IPS-18a (cell line): ENCODE measurements at regions not wholly inside any gene's neighbourhood (a gene's known extent, or its start where the extent isn't known, plus 50 kb on each side); places are given as distances from the start of the nearest gene placed in this dataset.

Experiments
- H3K27ac ChIP-seq: one replicate; pipeline ENCODE4 v1.5.1; 2013; ENCODE audit warnings: low read length
- H3K27me3 ChIP-seq: one replicate; pipeline ENCODE4 v1.6.1; 2013; ENCODE audit warnings: mild to moderate bottlenecking, low read length; ENCODE audit not compliant: control insufficient read depth, insufficient read depth
- H3K36me3 ChIP-seq: one replicate; pipeline ENCODE4 v1.6.1; 2013; ENCODE audit warnings: low read depth, low read length; ENCODE audit not compliant: control insufficient read depth
- H3K4me1 ChIP-seq: one replicate; pipeline ENCODE4 v1.6.1; 2013; ENCODE audit warnings: low read depth, low read length; ENCODE audit not compliant: control insufficient read depth
- H3K4me3 ChIP-seq: one replicate; pipeline ENCODE4 v1.5.1; 2013; ENCODE audit warnings: low read length
- H3K9ac ChIP-seq: one replicate; pipeline ENCODE4 v1.6.1; 2013; ENCODE audit warnings: mild to moderate bottlenecking, low read length, moderate library complexity
- H3K9me3 ChIP-seq: one replicate; pipeline ENCODE4 v1.6.1; 2013; ENCODE audit warnings: low read depth, low read length; ENCODE audit not compliant: control insufficient read depth

DNA sequence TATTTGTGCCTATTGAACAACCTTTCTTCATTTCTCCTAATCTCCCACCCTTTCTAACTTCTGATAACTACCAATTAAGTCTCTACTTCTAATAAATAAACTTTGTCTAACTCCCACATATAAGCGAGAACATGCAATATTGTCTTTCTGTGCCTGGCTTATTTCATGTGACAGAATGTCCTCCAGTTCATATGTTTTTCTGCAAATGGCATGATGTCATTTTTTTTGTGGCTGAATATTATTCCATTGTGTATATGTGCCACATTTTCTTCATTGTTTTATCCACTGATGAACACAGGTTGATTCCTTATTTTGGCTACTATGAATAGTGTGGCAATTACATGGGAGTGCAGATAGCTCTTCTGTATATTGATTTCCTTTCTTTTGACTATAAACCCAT, 1041.5 kb upstream of the MANEA start:
- Histone ChIP-seq H3K27me3 (no peaks in the 10 kb centered on the region), H3K9me3 (no peaks in the 10 kb centered on the region), H3K4me3 (no peak overlapping the region), H3K27ac (no peak overlapping the region), H3K36me3 (no peaks in the 10 kb centered on the region), H3K9ac (no peak overlapping the region), H3K4me1 (no peaks in the 10 kb centered on the region)

DNA sequence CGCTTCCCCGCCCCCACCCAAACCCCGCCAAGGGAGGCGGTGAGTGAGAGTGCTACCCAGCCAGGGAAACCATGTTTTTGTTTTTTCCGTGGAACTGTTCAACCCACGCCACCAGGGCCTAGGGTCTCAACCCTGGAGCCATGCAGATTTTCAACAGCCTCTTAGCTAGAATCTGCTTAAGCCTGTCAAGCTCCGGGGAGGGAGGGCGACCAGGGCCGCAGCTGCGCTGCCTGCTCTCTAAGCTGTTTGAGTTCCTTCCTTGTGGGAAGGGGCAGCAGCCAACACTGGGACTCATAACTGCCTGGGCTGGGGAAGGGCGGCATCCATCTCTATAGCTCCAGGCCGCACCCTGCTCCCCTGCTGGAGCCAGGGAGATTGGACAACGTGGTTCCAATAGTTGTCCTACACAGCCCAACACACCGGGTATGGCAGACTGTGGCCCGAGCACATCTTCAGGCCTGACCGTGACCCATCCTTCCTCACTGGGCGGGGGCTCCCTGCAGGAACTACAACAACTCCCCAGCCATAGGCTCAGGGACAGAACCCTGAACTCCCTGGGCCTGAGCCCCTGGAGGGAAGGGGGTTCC, 1065.7 kb upstream of the MANEA start:
- H3K36me3 ChIP-seq, result no peaks in the 10 kb centered on the region
- no peaks in the 10 kb centered on the region for H3K27me3 ChIP-seq
- no peaks in the 10 kb centered on the region for H3K4me1 ChIP-seq
- no peaks in the 10 kb centered on the region for H3K9me3 ChIP-seq
- no peak overlapping the region for H3K9ac ChIP-seq
- H3K27ac ChIP-seq, result no peak overlapping the region
- no peak overlapping the region for H3K4me3 ChIP-seq

DNA sequence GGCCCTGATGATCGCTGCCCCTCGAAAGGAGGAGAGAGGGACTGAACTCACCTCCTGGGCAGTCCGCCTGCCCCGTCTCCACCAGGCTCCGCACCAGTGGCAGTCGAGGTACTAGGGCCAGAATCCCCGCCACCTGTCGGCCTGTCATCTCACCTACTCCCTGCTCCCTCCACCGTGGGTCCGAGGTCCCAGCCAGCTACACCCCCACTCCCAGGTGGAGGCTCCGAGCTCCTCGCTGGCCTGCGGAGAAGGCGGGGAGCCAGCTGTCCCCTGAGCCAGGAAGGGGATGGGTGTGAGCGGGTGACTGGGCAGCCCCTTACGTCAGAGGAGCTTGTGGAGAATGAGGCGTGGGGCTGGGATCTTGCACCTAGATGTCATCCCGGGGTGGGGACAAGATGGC, 1066.5 kb upstream of the MANEA start:
- H3K9ac ChIP-seq, result no peak overlapping the region
- H3K4me1 ChIP-seq, result no peaks in the 10 kb centered on the region
- H3K4me3 ChIP-seq, result no peak overlapping the region
- no peaks in the 10 kb centered on the region for H3K36me3 ChIP-seq
- no peak overlapping the region for H3K27ac ChIP-seq
- H3K9me3 ChIP-seq, result no peaks in the 10 kb centered on the region
- H3K27me3 ChIP-seq, result no peaks in the 10 kb centered on the region

DNA sequence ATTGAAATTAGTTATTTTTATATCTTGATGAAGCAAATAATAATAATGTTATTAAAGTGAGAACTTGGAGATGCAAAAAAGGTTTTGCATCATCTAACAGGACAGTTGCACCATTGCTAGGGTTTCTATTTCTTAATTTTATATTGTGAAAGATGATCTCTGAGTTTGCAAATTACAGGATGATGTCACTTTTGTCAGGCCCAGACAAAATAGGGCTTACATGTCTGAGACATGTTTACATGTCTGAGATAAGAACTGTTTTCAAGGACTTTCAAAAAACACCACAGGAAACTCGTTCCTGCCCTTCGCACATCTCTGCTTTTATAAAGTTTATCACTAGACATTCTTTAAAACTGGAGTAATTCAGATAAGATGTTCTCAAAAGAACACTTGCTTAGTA, 1075.8 kb upstream of the MANEA start:
- no peak overlapping the region for H3K4me3 ChIP-seq
- no peak overlapping the region for H3K27ac ChIP-seq
- no peaks in the 10 kb centered on the region for H3K9me3 ChIP-seq
- no peaks in the 10 kb centered on the region for H3K4me1 ChIP-seq
- no peaks in the 10 kb centered on the region for H3K27me3 ChIP-seq
- H3K9ac ChIP-seq, result no peak overlapping the region
- no peaks in the 10 kb centered on the region for H3K36me3 ChIP-seq

DNA sequence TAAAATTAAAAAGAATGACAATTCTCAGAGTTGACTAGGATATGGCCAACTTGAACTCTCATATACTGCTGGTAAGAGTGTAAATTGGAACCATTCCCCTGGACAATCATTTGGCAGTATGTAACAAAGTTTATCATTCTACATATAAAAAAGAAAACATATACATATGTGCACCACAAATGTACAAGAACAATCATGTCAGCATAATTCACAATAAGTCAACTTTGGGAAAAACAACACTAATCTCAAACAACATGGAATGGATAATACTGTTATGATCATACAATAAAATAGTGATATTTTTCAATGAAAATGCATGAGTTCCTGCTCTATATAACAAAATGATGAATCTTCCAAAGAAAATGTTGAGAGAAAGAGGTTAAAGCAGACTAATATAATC, 1078.7 kb upstream of the EPHA7 start:
- no peak overlapping the region for H3K4me3 ChIP-seq
- no peaks in the 10 kb centered on the region for H3K4me1 ChIP-seq
- H3K27me3 ChIP-seq, result no peaks in the 10 kb centered on the region
- H3K27ac ChIP-seq, result no peak overlapping the region
- no peak overlapping the region for H3K9ac ChIP-seq
- no peaks in the 10 kb centered on the region for H3K36me3 ChIP-seq
- H3K9me3 ChIP-seq, result no peaks in the 10 kb centered on the region

DNA sequence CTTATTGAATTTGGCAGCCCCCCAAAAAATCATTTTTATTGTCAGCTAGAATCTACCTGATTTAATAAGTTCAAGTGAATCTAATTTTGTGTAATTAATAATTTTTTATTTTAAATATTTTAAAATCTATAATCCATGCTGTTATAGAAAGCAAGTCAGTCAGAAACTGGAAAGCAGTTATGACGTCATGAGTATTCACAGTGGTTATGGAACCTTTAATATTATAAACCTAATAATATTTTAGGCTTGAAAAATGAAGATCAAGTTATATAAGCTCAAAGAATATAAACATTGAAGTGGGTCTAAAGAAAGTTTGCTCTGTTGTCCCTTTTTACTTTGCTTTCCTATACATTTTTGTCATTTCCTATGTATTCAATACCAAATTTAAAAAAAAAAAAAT, 1075.1 kb upstream of the EPHA7 start:
- Histone ChIP-seq H3K27ac (no peak overlapping the region), H3K36me3 (no peaks in the 10 kb centered on the region), H3K9ac (no peak overlapping the region), H3K9me3 (no peaks in the 10 kb centered on the region), H3K27me3 (no peaks in the 10 kb centered on the region), H3K4me1 (no peaks in the 10 kb centered on the region), H3K4me3 (no peak overlapping the region)

DNA sequence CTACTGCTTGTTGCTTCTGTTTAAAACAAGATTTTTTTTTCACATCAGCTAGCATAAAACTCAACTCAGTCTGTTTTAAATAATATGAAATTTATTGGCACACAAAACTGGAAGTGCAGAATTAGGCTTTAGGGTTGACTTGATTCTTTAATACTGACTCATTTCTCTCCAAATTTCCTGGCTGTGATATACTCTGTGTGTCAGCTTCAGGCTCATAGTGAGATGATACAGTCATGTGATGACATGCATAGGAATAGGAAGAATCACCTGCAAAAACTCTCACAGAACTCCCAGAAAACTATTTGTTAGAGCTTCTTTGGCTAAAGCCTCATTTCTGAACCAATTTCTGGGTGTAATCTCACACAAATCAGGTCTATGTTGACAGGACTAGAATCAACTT, 1068.0 kb upstream of the EPHA7 start:
- H3K4me1 ChIP-seq, result peaks cover 9% of the 10 kb centered on the region
- H3K4me3 ChIP-seq, result no peak overlapping the region
- H3K27me3 ChIP-seq, result no peaks in the 10 kb centered on the region
- H3K9me3 ChIP-seq, result no peaks in the 10 kb centered on the region
- H3K27ac ChIP-seq, result no peak overlapping the region
- H3K36me3 ChIP-seq, result no peaks in the 10 kb centered on the region
- no peak overlapping the region for H3K9ac ChIP-seq

DNA sequence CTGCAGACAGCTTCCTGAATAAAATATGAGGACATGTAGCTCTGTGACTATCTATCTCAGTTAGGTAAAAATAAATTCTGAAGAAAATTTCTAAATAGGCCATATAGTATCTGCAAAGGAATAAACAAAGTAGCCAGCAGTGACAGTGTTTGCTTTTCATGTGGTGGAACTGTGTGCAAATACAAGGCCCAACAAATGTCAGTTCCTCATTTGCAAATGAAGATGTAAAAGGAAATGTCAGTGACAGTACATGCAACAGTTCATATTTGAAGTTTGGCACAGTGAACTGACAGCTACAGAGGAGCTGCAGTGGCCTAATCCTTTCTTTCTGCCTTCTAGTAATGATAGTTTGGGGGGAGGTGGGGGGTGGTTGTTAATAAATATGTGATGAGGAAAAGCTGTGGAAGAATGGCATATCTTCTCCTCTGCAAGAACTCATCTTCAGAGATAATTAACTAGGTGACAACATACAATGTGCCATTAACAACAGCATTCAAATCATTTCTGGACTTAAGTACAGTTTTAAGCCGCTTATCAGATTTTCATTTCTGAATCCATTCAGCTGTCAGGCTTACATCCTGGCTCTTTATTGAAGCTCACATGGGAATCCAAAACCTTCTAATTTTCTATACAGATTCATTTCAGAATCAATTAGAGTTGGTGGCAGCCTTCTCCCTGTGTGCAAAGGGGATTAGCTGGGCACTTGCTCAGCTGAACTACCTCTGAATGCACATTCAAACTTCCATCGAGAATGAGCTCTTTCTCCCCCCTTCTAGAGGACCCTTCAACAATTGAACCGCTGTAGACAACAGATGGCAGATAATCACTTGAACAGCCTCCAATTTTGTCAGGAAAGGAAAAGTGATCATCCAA, 1059.0 kb upstream of the EPHA7 start:
- peaks cover 9% of the 10 kb centered on the region for H3K9me3 ChIP-seq
- no peak overlapping the region for H3K9ac ChIP-seq
- H3K4me1 ChIP-seq, result no peaks in the 10 kb centered on the region
- no peak overlapping the region for H3K4me3 ChIP-seq
- no peaks in the 10 kb centered on the region for H3K27me3 ChIP-seq
- no peaks in the 10 kb centered on the region for H3K36me3 ChIP-seq
- no peak overlapping the region for H3K27ac ChIP-seq

DNA sequence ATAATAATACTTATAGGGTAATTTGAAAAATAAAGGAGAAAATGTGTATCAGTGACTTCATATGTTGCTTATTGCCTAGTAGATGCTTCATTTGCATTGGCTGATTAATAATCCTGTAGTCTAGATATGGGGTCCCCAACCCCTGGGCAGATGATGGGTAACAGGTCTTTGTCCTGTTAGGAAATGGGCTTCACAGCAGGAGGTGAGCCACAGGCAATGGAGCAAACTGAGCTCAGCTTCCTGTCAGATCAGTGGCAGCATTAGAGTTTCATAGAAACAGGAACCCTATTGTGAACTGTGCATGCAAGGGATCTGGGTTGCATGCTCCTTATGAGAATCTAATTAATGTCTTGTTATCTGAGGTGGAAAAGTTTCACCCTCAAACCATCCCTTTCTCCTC, 1049.5 kb upstream of the EPHA7 start:
- H3K36me3 ChIP-seq, result no peaks in the 10 kb centered on the region
- no peak overlapping the region for H3K27ac ChIP-seq
- H3K4me3 ChIP-seq, result no peak overlapping the region

DNA sequence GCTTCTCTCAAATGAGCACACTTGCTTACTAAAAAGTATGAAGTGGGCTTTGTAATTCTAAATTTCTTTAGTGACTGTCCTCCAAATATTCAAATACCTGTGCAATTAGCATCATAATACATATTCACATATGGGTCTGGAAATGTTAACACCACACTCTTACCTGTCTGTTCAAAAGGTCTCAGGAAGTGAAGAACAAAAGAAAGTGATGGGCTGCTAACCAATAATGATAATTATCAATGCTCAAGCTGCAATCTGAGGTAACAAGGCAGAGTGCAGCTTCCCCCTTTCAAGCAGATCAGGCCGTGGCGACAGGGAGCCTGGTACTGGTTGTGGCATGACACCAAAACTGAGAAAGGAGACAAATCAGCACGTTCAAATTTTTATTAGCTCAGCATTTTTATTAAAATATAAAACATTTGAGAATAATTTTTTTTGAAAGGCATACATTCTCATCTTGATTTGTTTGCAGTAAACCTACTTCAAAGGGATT, 1044.7 kb upstream of the EPHA7 start:
- H3K36me3 ChIP-seq, result no peaks in the 10 kb centered on the region
- peak overlapping the region; percentile 45 for H3K27ac ChIP-seq
- H3K9me3 ChIP-seq, result no peaks in the 10 kb centered on the region
- H3K9ac ChIP-seq, result no peak overlapping the region
- no peaks in the 10 kb centered on the region for H3K27me3 ChIP-seq
- no peak overlapping the region for H3K4me3 ChIP-seq
- peaks cover 24% of the 10 kb centered on the region for H3K4me1 ChIP-seq

More for the DNA sequence above, 1049.5 kb upstream of the EPHA7 start:
- Histone ChIP-seq H3K9ac (no peak overlapping the region), H3K27me3 (no peaks in the 10 kb centered on the region), H3K4me1 (peaks cover 22% of the 10 kb centered on the region), H3K9me3 (no peaks in the 10 kb centered on the region)

DNA sequence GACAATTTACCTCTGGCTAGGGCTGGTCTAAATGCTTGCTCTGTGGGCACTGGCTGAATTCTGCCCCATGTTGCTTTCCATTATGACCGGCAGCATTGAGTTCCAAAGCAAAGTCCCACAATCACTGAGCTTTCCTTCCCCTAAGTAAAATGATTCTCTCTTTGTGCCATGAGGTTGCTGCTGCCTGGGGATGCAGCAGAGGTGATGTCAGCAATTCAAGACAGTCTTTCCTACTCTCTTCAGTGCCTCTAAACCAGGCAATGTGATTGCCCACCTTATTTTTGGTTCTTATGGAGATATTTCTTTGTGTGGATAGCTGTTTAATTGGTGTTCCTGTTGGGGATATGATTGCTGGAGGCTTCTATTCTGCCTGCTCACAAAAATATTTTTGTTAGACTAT, 1043.9 kb upstream of the EPHA7 start:
- H3K27me3 ChIP-seq, result no peaks in the 10 kb centered on the region
- H3K27ac ChIP-seq, result no peak overlapping the region
- no peaks in the 10 kb centered on the region for H3K36me3 ChIP-seq
- H3K4me1 ChIP-seq, result peaks cover 20% of the 10 kb centered on the region
- H3K9ac ChIP-seq, result no peak overlapping the region
- H3K9me3 ChIP-seq, result no peaks in the 10 kb centered on the region
- no peak overlapping the region for H3K4me3 ChIP-seq

DNA sequence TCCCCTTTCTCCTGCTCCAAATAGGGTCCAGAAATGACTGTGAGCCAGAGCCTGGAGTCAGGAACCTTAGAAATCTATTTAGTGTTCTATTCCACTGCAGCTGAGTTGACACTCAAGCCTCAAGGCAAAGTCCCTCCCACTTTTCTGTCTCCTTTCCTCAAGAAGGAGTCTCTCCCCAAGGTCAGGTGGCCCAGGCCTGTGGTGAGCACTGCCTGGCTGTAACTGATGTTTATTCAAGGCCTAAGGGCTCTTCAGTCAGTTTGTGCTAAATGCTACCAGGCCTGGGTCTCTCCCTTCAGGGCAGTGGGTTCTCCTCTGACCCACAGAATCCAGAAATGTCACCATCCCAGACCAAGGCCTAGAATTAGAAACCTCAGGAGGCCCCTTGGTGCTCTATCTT, 1042.9 kb upstream of the EPHA7 start:
- H3K27ac ChIP-seq, result no peak overlapping the region
- no peaks in the 10 kb centered on the region for H3K9me3 ChIP-seq

More for the DNA sequence above, 1042.9 kb upstream of the EPHA7 start:
- Histone ChIP-seq H3K4me1 (peaks cover 20% of the 10 kb centered on the region), H3K4me3 (no peak overlapping the region), H3K9ac (no peak overlapping the region), H3K36me3 (no peaks in the 10 kb centered on the region), H3K27me3 (no peaks in the 10 kb centered on the region)
